ENCODE measurements at regions not wholly inside any gene's neighbourhood (a gene's known extent, or its start where the extent isn't known, plus 50 kb on each side); places are given as distances from the start of the nearest gene placed in this dataset.
"Not testable (repeated sequence)": the region's sequence is repeated elsewhere in the genome, so short reads cannot be mapped to it uniquely, and the experiment has no call there.

DNA sequence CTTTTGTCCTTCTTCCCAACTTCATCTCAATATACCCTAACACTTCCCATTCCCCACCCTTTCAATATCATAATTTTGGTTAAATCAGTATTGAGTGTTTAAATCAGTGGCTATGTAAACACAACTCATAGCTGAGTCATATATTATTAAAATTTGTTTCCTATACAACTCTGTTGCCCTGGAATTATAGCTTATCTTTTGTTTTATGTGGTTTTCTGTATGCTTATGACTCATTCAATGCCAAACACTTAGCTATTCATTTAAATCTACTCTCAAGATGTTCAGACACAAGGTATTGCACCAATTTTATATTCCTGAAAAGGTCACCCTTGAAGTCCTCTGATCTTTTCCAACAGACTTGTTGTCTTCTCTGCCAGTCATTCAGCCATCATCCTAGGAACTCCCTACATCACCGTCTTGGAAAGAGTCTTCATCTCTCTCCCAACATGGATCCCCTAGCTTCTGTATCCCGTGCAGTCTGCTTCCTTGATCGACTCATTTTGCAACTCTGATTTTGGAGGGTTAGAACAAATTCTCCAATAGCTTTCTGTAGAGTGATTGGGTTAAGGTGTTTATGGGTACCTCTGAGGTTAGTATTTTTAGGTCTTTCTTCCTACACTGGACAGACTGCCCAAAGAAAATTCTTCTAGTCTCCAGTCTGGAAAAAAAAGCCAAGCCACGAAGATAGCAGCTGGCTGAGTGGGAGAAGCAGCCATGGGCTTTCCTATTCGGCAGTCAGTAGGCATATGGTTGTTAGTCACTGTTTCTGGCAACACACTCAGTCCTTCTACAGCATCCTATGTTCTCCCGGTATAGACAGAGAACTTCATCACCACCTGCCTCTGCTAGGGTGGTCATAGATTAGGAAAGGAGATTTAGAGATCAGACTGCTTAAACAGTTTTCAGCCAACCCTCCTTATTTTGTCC, 102.1 kb downstream of the CRPPA start:
- peak; percentile 73 for DNase-seq

GRCh38 chr7:16318463-16318862, 102.9 kb downstream of the CRPPA start:
- DNase-seq: peak; percentile 41

- no peak for DNase-seq
Measured at GRCh38 chr7:16317406-16317805, 103.9 kb downstream of the CRPPA start.

GRCh38 chr7:16315280-16315679, 106.1 kb downstream of the CRPPA start:
- peak; percentile 19 for DNase-seq

DNA sequence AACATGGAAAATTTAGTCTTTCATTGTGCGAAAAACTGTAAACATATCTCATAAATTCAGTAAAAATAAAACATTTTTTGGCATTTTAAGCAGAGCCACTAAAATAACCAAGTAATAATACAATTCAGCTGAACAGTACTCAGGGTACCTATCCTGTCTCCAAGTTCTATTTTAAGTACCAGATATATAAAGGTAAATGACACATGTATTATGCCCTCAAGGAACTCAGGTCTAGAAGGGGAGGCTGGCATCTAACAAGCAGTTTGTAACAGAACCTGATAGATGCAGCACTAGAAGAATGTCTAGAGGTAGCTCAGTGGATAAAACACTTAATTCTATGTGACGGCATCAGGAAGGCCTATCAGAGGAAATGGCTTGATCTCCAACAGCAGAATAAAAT, 112.2 kb downstream of the CRPPA start:
- no peak for DNase-seq

- DNase-seq: no peak
Measured at GRCh38 chr7:16301291-16301690, 120.0 kb downstream of the CRPPA start.

DNA sequence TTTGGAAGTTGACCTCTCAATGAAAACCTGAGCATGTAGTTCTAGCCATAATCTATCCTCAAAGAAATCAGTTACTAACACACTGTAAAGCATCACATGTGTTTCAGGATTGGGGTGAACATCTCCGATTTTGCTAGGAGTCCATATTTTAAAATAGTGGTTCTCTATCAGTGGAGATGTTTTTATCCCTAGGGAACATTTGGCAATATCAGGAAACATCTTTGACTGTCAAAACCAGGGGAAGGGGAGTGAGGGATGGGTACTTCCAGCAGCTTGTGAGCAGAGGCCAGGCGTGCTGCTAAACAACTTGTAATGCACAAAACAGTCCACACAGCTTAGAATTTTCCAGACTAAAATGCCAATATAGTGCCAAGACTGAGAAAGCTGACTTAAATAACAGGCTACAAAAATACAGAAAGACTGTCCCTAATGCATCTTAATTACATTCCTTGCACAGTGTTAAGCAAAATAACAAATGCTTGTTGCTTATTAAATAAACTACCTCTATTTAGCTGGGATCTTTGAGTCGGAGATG, 120.9 kb downstream of the CRPPA start:
- DNase-seq: no peak

DNA sequence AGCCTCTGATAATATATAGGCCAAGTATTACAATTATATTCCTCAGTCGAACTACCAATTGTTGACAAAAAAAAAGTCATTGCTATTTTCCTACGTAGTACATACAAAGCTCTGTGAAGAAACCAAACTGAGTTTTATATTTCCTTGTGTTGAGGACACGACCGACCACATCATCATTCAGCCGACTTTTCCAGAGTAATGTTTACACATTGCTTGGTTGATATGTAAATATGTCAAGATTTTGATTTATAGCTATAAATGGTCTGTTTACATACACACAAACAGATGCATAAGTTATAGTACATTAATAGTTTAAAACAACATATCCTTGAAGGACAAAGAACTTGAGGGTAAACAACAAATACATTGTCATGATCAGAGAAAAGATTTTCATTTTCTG, 121.5 kb downstream of the CRPPA start:
- peak; percentile 60 for DNase-seq

- DNase-seq: no peak
Measured at GRCh38 chr7:16298221-16298620, 123.1 kb downstream of the CRPPA start.

DNA sequence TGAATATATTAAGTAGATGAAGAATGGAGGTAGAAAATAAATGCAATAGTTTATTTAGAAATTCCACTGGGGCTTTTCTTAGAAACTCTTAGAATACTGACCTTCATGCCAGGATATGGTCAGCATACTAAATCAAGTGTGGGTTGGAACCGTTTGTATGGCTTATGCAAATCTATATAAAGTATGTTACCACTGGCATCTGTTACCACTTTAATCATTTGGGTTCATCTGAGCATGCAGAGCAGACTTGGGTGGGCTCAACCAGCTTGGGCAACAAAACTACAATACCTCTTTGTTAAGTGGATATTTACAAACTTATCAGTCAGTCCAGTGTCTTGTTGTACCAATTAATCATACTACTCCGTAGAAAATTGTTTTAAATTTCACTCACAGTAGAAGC, 125.8 kb downstream of the CRPPA start:
- DNase-seq: no peak

DNA sequence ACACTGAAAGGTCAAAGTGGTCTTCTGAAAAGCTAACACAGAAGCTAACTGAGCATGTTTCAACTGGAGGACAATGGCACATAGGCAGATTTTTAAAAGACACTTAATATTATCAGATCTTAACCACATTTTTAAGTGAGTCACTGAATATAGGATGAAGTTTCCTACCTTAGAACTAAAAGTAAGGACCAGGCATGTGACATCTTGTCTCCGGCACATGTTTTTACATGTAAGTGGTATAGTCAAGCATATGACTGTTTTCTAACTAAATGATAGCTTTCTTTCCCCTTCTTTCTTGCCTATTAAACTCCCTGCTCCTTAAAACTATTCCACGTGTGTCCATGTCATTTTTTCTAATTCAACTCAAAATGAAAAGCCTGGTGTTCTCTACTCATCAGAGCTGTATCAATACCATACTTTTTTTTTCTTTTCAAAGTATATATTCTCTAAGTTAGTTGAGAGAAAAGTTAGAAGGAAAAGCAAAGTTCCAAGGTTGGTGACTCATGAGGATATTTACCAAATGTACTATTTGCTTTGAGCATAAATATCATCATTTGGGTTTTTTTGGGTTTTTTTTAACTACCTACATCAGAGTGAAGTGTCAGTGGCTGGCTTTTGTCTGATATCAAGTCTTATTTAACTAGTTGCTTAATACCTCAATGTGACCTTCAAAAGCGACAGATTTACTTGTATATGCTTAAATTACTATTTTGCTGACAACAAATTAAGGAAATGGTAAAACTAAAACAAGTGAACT, 127.5 kb downstream of the CRPPA start:
- no peak for DNase-seq

DNA sequence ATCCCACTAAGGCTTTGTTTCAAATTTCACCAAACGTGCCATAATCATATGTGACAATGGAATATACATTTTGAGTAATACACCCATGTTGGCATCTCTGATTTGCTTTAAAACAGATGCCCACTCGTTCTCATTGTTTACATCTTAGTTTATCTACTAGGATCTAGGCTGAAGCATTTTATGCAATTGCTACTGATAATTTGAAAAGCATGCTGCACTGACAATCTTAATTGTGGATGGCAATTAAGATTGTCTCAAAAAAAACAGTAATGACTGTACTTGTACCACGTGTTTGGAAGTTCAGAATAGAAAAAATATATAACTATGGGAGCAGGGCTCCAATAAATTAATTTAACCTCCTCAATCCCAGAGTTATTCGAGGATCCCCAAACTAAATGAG, 136.8 kb downstream of the CRPPA start:
- no peak for DNase-seq

DNA sequence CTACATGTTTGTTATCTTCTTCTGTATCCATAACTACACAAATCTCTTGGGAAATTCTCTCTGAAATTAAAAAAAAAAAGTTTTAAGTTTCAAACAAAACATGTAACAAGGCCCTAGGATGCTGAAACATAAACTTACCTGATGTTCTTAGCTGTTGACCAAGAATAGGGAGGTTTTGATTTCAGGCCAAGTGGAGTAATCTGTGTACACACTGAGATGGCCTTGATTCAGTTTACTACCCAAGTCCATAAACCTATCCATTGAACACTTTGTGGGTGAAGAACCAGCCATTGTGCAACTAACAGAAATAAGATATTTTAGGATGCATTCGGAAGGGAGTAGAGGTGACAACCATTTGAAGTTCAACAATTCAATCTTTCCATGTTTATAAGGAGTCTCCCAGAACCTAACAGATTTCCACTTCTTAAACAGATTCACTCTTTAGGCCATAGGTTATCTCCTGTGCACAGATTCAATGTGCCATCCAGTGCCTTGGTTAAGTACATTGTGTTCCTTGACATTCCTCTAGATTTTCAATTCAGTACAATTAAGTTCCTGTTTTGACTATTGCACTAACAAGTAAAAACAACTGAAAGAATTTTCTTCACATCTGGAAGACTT, 143.1 kb downstream of the CRPPA start:
- no peak for DNase-seq

DNA sequence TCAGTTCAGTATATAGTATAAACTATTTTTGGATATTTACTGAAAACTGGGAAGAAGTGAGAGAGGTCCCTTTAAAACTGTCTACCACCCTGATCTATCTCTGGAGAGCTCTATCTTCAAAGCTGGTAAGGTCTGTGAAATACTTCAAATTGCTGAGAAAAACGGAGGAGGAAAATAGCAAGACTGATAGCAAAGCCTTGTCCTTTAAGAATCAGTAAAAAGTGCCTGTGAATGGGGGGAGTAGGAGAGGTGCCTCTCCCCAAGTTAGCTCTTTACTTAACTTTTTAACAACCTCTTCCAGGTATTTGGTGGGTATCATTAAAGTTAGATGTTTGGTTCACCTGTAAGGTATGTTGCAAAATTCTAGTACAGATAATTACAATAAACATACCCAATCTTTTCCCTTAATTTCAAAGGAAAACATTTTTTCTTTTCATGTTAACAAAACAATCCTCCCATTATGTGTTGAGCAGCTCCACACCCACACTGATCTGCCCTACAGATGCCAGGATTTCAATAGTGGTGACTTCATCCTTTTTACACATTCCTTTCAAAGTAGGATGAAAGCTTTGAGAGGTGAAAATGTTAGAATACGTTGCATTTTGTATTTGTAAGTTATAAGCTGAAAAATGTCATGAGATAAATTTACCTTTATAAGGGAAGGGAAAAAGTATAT, 149.2 kb downstream of the CRPPA start:
- no peak for DNase-seq

- no peak for DNase-seq
Measured at GRCh38 chr7:16271355-16271915, 149.9 kb downstream of the CRPPA start.

DNA sequence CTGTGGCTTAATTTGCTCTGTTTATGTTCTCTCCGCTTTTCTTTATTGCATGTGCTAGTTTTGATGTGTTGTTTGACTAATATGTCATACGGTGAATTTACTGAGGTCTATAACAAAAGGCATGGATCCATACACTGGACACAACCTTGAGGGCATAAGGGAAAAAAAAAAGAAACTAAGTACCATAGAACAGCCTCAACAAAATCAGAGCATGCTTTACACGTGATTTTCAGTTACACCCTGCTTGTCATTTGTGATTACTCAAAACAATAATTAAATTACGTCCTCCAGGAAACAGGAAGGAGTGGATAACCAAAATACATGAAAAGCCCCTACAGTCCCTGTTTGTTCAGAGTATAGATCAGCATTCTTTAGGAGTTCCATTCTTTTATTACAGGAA, 150.5 kb downstream of the CRPPA start:
- no peak for DNase-seq

GRCh38 chr7:16268821-16269768, 152.2 kb downstream of the CRPPA start:
- DNase-seq: peak; percentile 9

GRCh38 chr7:16267953-16268820, 153.2 kb downstream of the CRPPA start:
- no peak for DNase-seq

GRCh38 chr7:16266877-16267276, 154.5 kb downstream of the CRPPA start:
- DNase-seq: no peak

DNA sequence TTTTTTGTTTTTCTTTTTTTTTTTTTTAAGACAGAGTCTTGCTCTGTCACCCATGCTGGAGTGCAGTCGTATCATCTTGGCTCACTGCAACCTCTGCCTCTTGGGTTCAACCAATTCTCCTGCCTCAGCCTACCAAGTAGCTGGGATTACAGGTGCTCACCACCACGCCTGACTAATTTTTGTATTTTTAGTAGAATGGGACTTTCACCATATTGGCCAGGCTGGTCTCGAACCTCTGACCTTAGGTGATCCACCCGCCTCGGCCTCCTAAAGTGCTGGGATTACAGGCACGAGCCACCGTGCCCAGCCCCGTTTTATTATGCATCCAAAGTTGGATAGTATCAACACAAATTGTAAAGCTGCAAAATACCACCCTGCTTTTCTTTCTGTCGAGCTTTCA, 154.9 kb downstream of the CRPPA start:
- not testable (repeated sequence) for DNase-seq

Measured in DMS53 (cell line).